Type B pancreatic cell (in vitro differentiated cells): ENCODE measurements at regions not wholly inside any gene's neighbourhood (a gene's known extent, or its start where the extent isn't known, plus 50 kb on each side); places are given as distances from the start of the nearest gene placed in this dataset.
"Not testable (repeated sequence)": the region's sequence is repeated elsewhere in the genome, so short reads cannot be mapped to it uniquely, and the experiment has no call there.

Source experiments
- DNase-seq: peaks from one replicate; pipeline ENCODE4 v3.0.0; 2021; ENCODE audit warnings: mixed read lengths; ENCODE audit not compliant: unreplicated experiment; ENCODE audit errors: extremely low spot score
- H3K27ac Mint-ChIP-seq: 2 replicates; pipeline ENCODE4 v1.8.0; 2021; ENCODE audit warnings: mild to moderate bottlenecking, mixed read lengths
- H3K27me3 Mint-ChIP-seq: 2 replicates; pipeline ENCODE4 v1.8.0; 2021; ENCODE audit warnings: mixed read lengths
- H3K36me3 Mint-ChIP-seq: 2 replicates; pipeline ENCODE4 v1.8.0; 2021; ENCODE audit warnings: mixed read lengths
- H3K4me1 Mint-ChIP-seq: one replicate; pipeline ENCODE4 v1.8.0; 2021; ENCODE audit warnings: mixed read lengths; ENCODE audit not compliant: unreplicated experiment
- H3K4me3 Mint-ChIP-seq: 2 replicates; pipeline ENCODE4 v1.8.0; 2021; ENCODE audit warnings: mild to moderate bottlenecking, mixed read lengths
- H3K9me3 Mint-ChIP-seq: 2 replicates; pipeline ENCODE4 v1.8.0; 2021; ENCODE audit warnings: mixed read lengths
- TF ChIP-seq, protein P1 (sequence below): fragments of 200-600 bp; sonication (generic); conservative IDR thresholded peaks from 2 replicates; pipeline ENCODE4 v1.5.0; 2021; ENCODE audit warnings: antibody characterized with exemption, mild to moderate bottlenecking

DNA sequence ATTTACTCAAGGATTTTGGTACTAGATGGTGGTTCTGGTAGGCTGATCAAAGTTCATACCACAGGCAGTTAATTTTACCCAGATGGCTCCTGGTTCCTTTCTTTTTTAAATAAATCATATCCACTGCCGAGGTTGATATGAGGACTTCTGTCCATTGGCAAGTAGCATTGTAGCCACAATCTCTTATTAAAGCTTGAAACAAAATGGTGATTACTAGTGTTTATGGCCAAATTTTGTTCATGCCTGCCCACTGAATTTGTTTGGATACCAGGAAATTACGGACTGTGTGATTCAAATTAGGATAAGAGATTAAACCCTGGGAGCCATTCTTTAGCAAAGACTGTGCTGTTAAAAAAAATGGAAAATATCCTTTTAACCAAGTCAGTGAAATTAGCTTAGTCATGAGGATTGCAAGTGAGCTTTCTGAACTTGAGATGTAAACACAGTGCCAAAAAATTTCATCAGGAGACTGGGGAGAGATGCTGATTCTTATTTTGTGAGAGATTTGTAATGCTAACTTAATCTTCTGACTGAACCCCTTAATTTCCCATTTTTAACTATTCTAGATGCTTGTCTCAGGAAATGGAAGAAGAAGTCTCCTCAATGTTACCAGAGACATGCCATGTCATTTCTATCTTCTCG, 893.5 kb upstream of the ADAMTS5 start:
- H3K9me3 Mint-ChIP-seq, H3K4me1 Mint-ChIP-seq, H3K27ac Mint-ChIP-seq, H3K27me3 Mint-ChIP-seq, H3K4me3 Mint-ChIP-seq, DNase-seq, H3K36me3 Mint-ChIP-seq: not testable (repeated sequence)

DNA sequence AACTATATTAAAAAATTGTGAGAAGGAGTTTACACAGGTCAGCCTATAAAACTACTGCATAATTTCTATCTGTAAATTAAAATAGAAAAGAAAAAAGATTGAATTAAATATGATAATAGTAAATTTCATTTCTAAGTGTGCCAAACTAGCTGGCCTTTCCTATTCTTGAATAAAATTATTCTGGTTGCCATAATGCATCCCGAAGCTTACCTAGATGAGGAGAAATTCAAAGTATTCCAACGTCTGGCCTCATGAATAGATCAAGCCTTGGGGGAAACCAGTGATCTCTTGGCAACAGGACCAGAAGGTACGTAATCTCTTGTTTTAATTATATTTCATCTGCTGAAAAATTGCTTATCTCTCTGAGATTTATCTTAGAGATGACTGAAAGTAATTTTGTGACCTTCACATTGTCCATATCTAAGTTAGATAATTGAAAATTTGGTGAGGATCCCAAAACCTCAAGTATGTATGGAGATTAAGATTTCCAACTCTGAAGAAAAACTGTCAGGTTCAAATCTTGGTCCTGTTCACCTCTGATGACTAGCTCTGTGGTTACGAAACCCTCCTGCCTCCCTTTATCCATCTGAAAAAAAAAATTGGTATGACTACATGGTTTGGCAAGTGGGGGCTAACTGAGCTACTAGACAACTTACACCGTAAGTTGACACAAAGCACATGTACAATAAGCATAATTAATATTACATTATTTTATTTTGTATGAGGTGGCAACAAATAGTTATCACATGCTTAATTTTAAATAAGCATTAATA, 891.4 kb upstream of the ADAMTS5 start:
- not testable (repeated sequence) for H3K27me3 Mint-ChIP-seq, H3K4me1 Mint-ChIP-seq, H3K4me3 Mint-ChIP-seq, H3K36me3 Mint-ChIP-seq, DNase-seq, H3K27ac Mint-ChIP-seq
- H3K9me3 Mint-ChIP-seq = peaks cover 12% of the 10 kb centered on the region

DNA sequence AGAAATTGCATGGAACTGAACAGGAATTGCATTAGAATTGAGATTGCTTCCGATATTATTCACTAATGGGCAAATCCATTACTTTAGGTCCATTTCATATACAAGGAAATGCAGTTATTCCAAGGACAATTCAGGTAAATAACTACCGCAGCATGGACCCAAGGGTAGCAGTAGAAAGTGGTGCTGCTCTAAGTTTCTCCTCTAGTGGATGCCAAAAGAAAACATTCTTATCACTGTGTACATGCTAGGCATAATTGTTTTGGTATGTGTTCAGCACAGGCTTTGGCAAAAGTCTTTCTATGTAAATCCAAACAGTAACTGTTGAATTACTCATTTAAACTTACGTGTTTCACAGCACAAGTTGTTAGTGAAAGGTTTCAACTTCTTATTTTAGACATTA, 890.1 kb upstream of the ADAMTS5 start:
- H3K27me3 Mint-ChIP-seq, H3K4me3 Mint-ChIP-seq: not testable (repeated sequence)

GRCh38 chr21:27841084-27841672, 874.3 kb upstream of the ADAMTS5 start:
- no peak for DNase-seq
- Mint-ChIP-seq H3K4me1 (no peaks in the 10 kb centered on the region), H3K36me3 (no peaks in the 10 kb centered on the region), H3K9me3 (no peaks in the 10 kb centered on the region), H3K4me3 (no peak overlapping the region), H3K27ac (no peak overlapping the region), H3K27me3 (no peaks in the 10 kb centered on the region)
- TF ChIP-seq, protein P1, sequence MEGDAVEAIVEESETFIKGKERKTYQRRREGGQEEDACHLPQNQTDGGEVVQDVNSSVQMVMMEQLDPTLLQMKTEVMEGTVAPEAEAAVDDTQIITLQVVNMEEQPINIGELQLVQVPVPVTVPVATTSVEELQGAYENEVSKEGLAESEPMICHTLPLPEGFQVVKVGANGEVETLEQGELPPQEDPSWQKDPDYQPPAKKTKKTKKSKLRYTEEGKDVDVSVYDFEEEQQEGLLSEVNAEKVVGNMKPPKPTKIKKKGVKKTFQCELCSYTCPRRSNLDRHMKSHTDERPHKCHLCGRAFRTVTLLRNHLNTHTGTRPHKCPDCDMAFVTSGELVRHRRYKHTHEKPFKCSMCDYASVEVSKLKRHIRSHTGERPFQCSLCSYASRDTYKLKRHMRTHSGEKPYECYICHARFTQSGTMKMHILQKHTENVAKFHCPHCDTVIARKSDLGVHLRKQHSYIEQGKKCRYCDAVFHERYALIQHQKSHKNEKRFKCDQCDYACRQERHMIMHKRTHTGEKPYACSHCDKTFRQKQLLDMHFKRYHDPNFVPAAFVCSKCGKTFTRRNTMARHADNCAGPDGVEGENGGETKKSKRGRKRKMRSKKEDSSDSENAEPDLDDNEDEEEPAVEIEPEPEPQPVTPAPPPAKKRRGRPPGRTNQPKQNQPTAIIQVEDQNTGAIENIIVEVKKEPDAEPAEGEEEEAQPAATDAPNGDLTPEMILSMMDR = no peak

More for the DNA sequence above, 890.1 kb upstream of the ADAMTS5 start:
- not testable (repeated sequence) for H3K36me3 Mint-ChIP-seq, H3K27ac Mint-ChIP-seq, DNase-seq, H3K4me1 Mint-ChIP-seq
- H3K9me3 Mint-ChIP-seq = peaks cover 12% of the 10 kb centered on the region

DNA sequence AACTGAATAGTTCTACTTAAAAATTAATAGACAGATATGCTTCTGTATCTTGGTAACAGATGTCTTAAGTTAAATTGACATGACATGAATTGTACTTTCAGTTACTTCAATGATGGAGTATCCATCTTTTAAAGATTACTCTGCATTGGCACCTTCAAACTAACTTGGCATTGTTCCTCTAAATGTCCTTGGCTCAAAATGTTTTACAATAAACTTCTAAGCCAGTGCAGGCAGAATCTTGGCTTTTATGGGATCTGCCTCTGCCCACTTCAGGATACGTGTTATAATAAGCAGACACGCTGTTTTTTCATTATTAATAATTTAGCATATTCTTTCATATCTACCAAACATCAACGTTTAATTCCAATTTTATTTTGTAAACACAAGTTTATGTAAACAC, 873.4 kb upstream of the ADAMTS5 start:
- Mint-ChIP-seq H3K36me3 (no peaks in the 10 kb centered on the region), H3K27me3 (no peaks in the 10 kb centered on the region), H3K4me3 (no peak overlapping the region), H3K27ac (no peak overlapping the region), H3K9me3 (no peaks in the 10 kb centered on the region), H3K4me1 (no peaks in the 10 kb centered on the region)
- TF ChIP-seq, protein P1 = no peak
- DNase-seq = no peak

DNA sequence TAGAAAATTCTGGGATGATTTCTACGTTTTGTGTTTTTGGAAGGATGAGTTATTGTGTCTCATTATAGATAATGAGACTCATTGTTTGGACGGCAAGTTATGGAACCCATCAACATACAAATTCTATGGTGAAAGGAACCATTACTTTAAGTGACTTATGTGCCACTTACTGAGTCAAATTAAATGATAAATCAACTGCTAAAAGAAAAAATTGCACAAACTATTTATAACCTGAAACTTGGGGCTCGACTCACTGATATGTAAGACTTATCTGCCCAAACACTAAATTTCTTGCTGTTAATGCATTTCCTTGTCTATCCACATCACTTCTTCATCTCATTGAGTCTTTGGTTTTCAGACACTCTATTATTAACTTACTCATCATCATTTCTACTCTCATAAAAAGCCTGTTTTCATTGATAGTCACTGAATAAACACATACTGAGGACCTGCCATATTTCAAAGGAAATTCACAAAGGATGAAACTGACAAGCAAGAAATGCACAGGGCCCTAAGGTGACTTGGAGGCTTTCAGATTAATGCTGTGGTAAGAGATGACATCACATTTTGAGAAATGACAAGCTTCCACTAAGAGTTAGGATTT, 872.7 kb upstream of the ADAMTS5 start:
- Mint-ChIP-seq H3K4me3 (no peak overlapping the region), H3K27ac (no peak overlapping the region), H3K27me3 (no peaks in the 10 kb centered on the region), H3K4me1 (no peaks in the 10 kb centered on the region), H3K36me3 (no peaks in the 10 kb centered on the region), H3K9me3 (no peaks in the 10 kb centered on the region)
- TF ChIP-seq, protein P1 = no peak
- no peak for DNase-seq

DNA sequence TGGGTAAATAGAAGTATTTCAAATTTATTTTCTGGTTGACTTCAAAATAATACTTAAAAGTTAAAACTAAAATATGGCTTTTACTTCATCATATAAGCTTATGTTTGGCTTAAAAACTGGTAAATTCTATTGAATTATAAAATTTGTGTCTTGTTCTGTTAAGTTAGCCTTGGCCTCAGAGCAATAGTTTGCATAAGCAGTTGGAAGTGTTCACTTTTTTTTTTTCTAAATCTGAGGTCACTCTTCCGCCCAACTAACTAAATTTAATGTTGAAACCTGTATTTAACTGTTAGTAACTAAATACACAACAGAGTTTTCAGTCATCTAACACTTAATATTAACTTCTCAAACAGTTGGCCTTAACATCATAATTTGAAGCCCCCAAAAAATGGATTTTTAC, 871.7 kb upstream of the ADAMTS5 start:
- Mint-ChIP-seq H3K9me3 (no peaks in the 10 kb centered on the region), H3K4me1 (no peaks in the 10 kb centered on the region), H3K36me3 (no peaks in the 10 kb centered on the region), H3K27me3 (peaks cover 2% of the 10 kb centered on the region), H3K4me3 (no peak overlapping the region), H3K27ac (no peak overlapping the region)
- no peak for DNase-seq
- TF ChIP-seq, protein P1 = no peak
